Mesenchymal stem cell (in vitro differentiated cells and primary cell): ENCODE measurements at regions not wholly inside any gene's neighbourhood (a gene's known extent, or its start where the extent isn't known, plus 50 kb on each side); places are given as distances from the start of the nearest gene placed in this dataset.

ENCODE experiments used
- DNase-seq: peaks from one replicate; pipeline ENCODE4 v3.0.0-alpha.2; 2013
- H2AFZ ChIP-seq: one replicate; pipeline ENCODE4 v1.6.1; 2013; ENCODE audit warnings: low read depth, mild to moderate bottlenecking, control low read depth, inconsistent platforms, low read length, moderate library complexity
- H2AK5ac ChIP-seq: 2 replicates; pipeline ENCODE4 v1.6.1; 2013; ENCODE audit warnings: low read length, moderate library complexity, mild to moderate bottlenecking, inconsistent platforms; ENCODE audit not compliant: severe bottlenecking
- H2BK120ac ChIP-seq: one replicate; pipeline ENCODE4 v1.6.1; 2013; ENCODE audit warnings: low read depth, mild to moderate bottlenecking, inconsistent platforms, low read length, moderate library complexity
- H2BK12ac ChIP-seq, 2 experiments: one replicate each; pipeline ENCODE4 v1.6.1; 2013; ENCODE audit warnings: inconsistent platforms in 2 of 2, low read length in 2 of 2, mild to moderate bottlenecking in 2 of 2, moderate library complexity in 2 of 2, control low read depth in 1 of 2
- H2BK15ac ChIP-seq: one replicate; pipeline ENCODE4 v1.6.1; 2013; ENCODE audit warnings: mild to moderate bottlenecking, low read depth, inconsistent platforms; ENCODE audit not compliant: poor library complexity, severe bottlenecking
- H2BK5ac ChIP-seq: 2 replicates; pipeline ENCODE4 v1.6.1; 2013; ENCODE audit warnings: low read depth, mild to moderate bottlenecking, low read length, control low read depth, inconsistent platforms; ENCODE audit not compliant: poor library complexity, severe bottlenecking
- H3K14ac ChIP-seq, 2 experiments: one replicate each; pipeline ENCODE4 v1.6.1; 2013; ENCODE audit warnings: inconsistent platforms in 2 of 2, low read length in 2 of 2, control low read depth in 1 of 2, mild to moderate bottlenecking in 1 of 2, moderate library complexity in 1 of 2
- H3K18ac ChIP-seq, 2 experiments: one replicate each; pipeline ENCODE4 v1.6.1; 2013; ENCODE audit warnings: inconsistent platforms in 2 of 2, low read length in 2 of 2, control low read depth in 1 of 2, low read depth in 1 of 2, mild to moderate bottlenecking in 1 of 2
- H3K23ac ChIP-seq, 2 experiments: one replicate each; pipeline ENCODE4 v1.6.1; 2013; ENCODE audit warnings: inconsistent platforms in 2 of 2, low read length in 2 of 2, mild to moderate bottlenecking in 2 of 2, moderate library complexity in 2 of 2, control low read depth in 1 of 2
- H3K27ac ChIP-seq: 2 replicates; pipeline ENCODE4 v1.5.1; 2013; ENCODE audit warnings: mild to moderate bottlenecking, moderate library complexity, low read length, control low read depth, inconsistent platforms; ENCODE audit not compliant: poor library complexity, severe bottlenecking
- H3K27me3 ChIP-seq, 2 experiments: 2 replicates each; pipeline versions ENCODE4 v1.6.1 to v1.7.0; 2013; ENCODE audit warnings: low read length in 2 of 2, mild to moderate bottlenecking in 2 of 2, moderate library complexity in 2 of 2, control low read depth in 1 of 2, inconsistent platforms in 1 of 2; ENCODE audit not compliant: control insufficient read depth in 1 of 2, insufficient read depth in 1 of 2
- H3K36me3 ChIP-seq, 2 experiments: 2 replicates each; pipeline versions ENCODE4 v1.6.1 to v1.7.0; 2013; ENCODE audit warnings: low read length in 2 of 2, control low read depth in 1 of 2, inconsistent platforms in 1 of 2, low read depth in 1 of 2, mild to moderate bottlenecking in 1 of 2; ENCODE audit not compliant: insufficient read depth in 2 of 2, control insufficient read depth in 1 of 2
- H3K4ac ChIP-seq, 2 experiments: one replicate each; pipeline ENCODE4 v1.6.1; 2013; ENCODE audit warnings: inconsistent platforms in 2 of 2, low read length in 2 of 2, mild to moderate bottlenecking in 2 of 2, moderate library complexity in 2 of 2, control low read depth in 1 of 2, low read depth in 1 of 2
- H3K4me1 ChIP-seq: 2 replicates; pipeline ENCODE4 v1.6.1; 2013; ENCODE audit warnings: low read depth, low read length, control low read depth; ENCODE audit not compliant: control insufficient read depth, insufficient read depth
- H3K4me2 ChIP-seq: 2 replicates; pipeline ENCODE4 v1.6.1; 2013; ENCODE audit warnings: low read length, mild to moderate bottlenecking, inconsistent platforms; ENCODE audit not compliant: poor library complexity, severe bottlenecking
- H3K4me3 ChIP-seq, 2 experiments: 2 replicates each; pipeline versions ENCODE4 v1.5.1 to v1.7.0; 2013; ENCODE audit warnings: low read length in 2 of 2, mild to moderate bottlenecking in 2 of 2, control low read depth in 1 of 2, low read depth in 1 of 2; ENCODE audit not compliant: insufficient read depth in 1 of 2
- H3K79me1 ChIP-seq: replicated peaks from 2 replicates; pipeline ENCODE4 v1.6.1; 2013; ENCODE audit warnings: mild to moderate bottlenecking, control low read depth, low read length, inconsistent platforms; ENCODE audit not compliant: poor library complexity, severe bottlenecking
- H3K9ac ChIP-seq: 2 replicates; pipeline ENCODE4 v1.7.0; 2013; ENCODE audit warnings: mild to moderate bottlenecking, low read length, moderate library complexity
- H3K9me3 ChIP-seq: 2 replicates; pipeline ENCODE4 v1.7.0; 2013; ENCODE audit warnings: mild to moderate bottlenecking, low read length; ENCODE audit not compliant: control insufficient read depth
- H4K8ac ChIP-seq: one replicate; pipeline ENCODE4 v1.6.1; 2013; ENCODE audit warnings: inconsistent platforms, mild to moderate bottlenecking, low read length, moderate library complexity
- H4K91ac ChIP-seq: one replicate; pipeline ENCODE4 v1.6.1; 2013; ENCODE audit warnings: mild to moderate bottlenecking, low read length, inconsistent platforms
- WGBS: methylation state at CpG from one replicate; pipeline ENCODE4 v1.1.7; 2013; ENCODE audit warnings: mixed read lengths; 5-methylcytosine and 5-hydroxymethylcytosine counted together

GRCh38 chr13:61722119-61722518 is 306.5 kb upstream of the PCDH20 start:
- H4K8ac ChIP-seq: no peak overlapping the region
- no peak overlapping the region for H3K4me3 ChIP-seq
- no peak overlapping the region for H2BK12ac ChIP-seq
- no peak overlapping the region for H2AK5ac ChIP-seq
- H3K9me3 ChIP-seq: no peaks in the 10 kb centered on the region
- no CpG with 5 or more reads among the region's 2 CpGs for WGBS
- no peak overlapping the region for H3K14ac ChIP-seq
- no peak overlapping the region for H2BK5ac ChIP-seq
- H2BK120ac ChIP-seq: no peak overlapping the region
- H3K27me3 ChIP-seq: no peaks in the 10 kb centered on the region
- H3K4me1 ChIP-seq: no peaks in the 10 kb centered on the region
- no peak overlapping the region for H3K23ac ChIP-seq
- no peaks in the 10 kb centered on the region for H3K36me3 ChIP-seq
- H3K9ac ChIP-seq: no peak overlapping the region
- no peak overlapping the region for H2AFZ ChIP-seq
- no peak for DNase-seq
- no peak overlapping the region for H3K4me2 ChIP-seq
- H3K18ac ChIP-seq: no peak overlapping the region
- no peak overlapping the region for H3K27ac ChIP-seq
- no peaks in the 10 kb centered on the region for H3K79me1 ChIP-seq
- no peak overlapping the region for H2BK15ac ChIP-seq
- no peak overlapping the region for H4K91ac ChIP-seq
- H3K4ac ChIP-seq: no peak overlapping the region

- no peak overlapping the region for H3K4ac ChIP-seq
- no peak overlapping the region for H2AFZ ChIP-seq
- no peak overlapping the region for H3K23ac ChIP-seq
- no peak overlapping the region for H2BK12ac ChIP-seq
- no peak overlapping the region for H3K4me2 ChIP-seq
- no peak overlapping the region for H2BK15ac ChIP-seq
- H2BK5ac ChIP-seq: no peak overlapping the region
- H3K36me3 ChIP-seq: no peaks in the 10 kb centered on the region
- no peak overlapping the region for H3K9ac ChIP-seq
- H3K79me1 ChIP-seq: no peaks in the 10 kb centered on the region
- H3K14ac ChIP-seq: no peak overlapping the region
- H3K4me3 ChIP-seq: no peak overlapping the region
- no peaks in the 10 kb centered on the region for H3K27me3 ChIP-seq
- no peak overlapping the region for H4K91ac ChIP-seq
- H4K8ac ChIP-seq: no peak overlapping the region
- no peak overlapping the region for H3K27ac ChIP-seq
- H2AK5ac ChIP-seq: no peak overlapping the region
- no peak for DNase-seq
- WGBS: 81% methylated on average over 1 of the region's 1 CpG
- H2BK120ac ChIP-seq: no peak overlapping the region
- H3K4me1 ChIP-seq: no peaks in the 10 kb centered on the region
- H3K18ac ChIP-seq: no peak overlapping the region
- peaks cover 3% of the 10 kb centered on the region for H3K9me3 ChIP-seq
Measured at GRCh38 chr13:61712621-61713020, 297.0 kb upstream of the PCDH20 start.

- Histone ChIP-seq H2AK5ac (no peak overlapping the region), H3K79me1 (no peaks in the 10 kb centered on the region), H3K4me3 (no peak overlapping the region), H2BK15ac (no peak overlapping the region), H3K9me3 (peaks cover 3% of the 10 kb centered on the region), H2BK12ac (no peak overlapping the region), H3K4me1 (no peaks in the 10 kb centered on the region), H3K14ac (no peak overlapping the region), H3K4me2 (no peak overlapping the region), H2BK120ac (no peak overlapping the region), H3K4ac (no peak overlapping the region), H3K9ac (no peak overlapping the region), H3K18ac (no peak overlapping the region), H2AFZ (no peak overlapping the region), H3K36me3 (no peaks in the 10 kb centered on the region), H3K27ac (no peak overlapping the region), H3K27me3 (no peaks in the 10 kb centered on the region), H4K8ac (no peak overlapping the region), H2BK5ac (no peak overlapping the region), H4K91ac (no peak overlapping the region), H3K23ac (no peak overlapping the region)
- WGBS: 90% methylated on average over 1 of the region's 1 CpG
- no peak for DNase-seq
Measured at GRCh38 chr13:61709258-61709657, 293.6 kb upstream of the PCDH20 start.

GRCh38 chr13:61706899-61707298 is 291.2 kb upstream of the PCDH20 start:
- no peak overlapping the region for H2AFZ ChIP-seq
- H3K4ac ChIP-seq: no peak overlapping the region

More at GRCh38 chr13:61706899-61707298, 291.2 kb upstream of the PCDH20 start:
- H3K9ac ChIP-seq: no peak overlapping the region
- WGBS: 73% methylated on average over 2 of the region's 2 CpGs
- no peak overlapping the region for H2AK5ac ChIP-seq
- H3K18ac ChIP-seq: no peak overlapping the region
- H2BK120ac ChIP-seq: no peak overlapping the region
- H3K4me1 ChIP-seq: no peaks in the 10 kb centered on the region
- H2BK5ac ChIP-seq: no peak overlapping the region
- no peak overlapping the region for H3K14ac ChIP-seq
- no peaks in the 10 kb centered on the region for H3K36me3 ChIP-seq
- no peak overlapping the region for H4K91ac ChIP-seq
- H3K4me2 ChIP-seq: no peak overlapping the region
- H2BK15ac ChIP-seq: no peak overlapping the region
- no peak overlapping the region for H3K4me3 ChIP-seq
- no peak overlapping the region for H2BK12ac ChIP-seq
- no peaks in the 10 kb centered on the region for H3K27me3 ChIP-seq
- H3K79me1 ChIP-seq: no peaks in the 10 kb centered on the region
- no peak for DNase-seq
- H4K8ac ChIP-seq: no peak overlapping the region
- H3K23ac ChIP-seq: no peak overlapping the region
- H3K27ac ChIP-seq: no peak overlapping the region
- peaks cover 3% of the 10 kb centered on the region for H3K9me3 ChIP-seq
